ENCODE measurements at regions not wholly inside any gene's neighbourhood (a gene's known extent, or its start where the extent isn't known, plus 50 kb on each side); places are given as distances from the start of the nearest gene placed in this dataset.

- no peak overlapping the region for H3K27ac ChIP-seq
- no peaks in the 10 kb centered on the region for H3K36me3 ChIP-seq (replicated peaks)
- DNase-seq, result no peak
- TF ChIP-seq CTCF (IDR thresholded peaks at IDR 0.05; ENCODE audit: low read depth, low read length, missing control alignments), result no peak
- in situ Hi-C loops (cut with HindIII; ENCODE audit: low pct_ligation_motif_present, low sequenced_read_pairs), result no loop called here
- H3K4me3 ChIP-seq (ENCODE audit: low read depth, low read length), result no peak overlapping the region
- no peaks in the 10 kb centered on the region for H3K27me3 ChIP-seq (replicated peaks)
These were observed 227.4 kb downstream of the C6orf118 start for GRCh38 chr6:165081944-165082532.

GRCh38 chr6:165077876-165078275 lies 231.5 kb downstream of the C6orf118 start:
- in situ Hi-C loops (cut with HindIII; ENCODE audit: low pct_ligation_motif_present, low sequenced_read_pairs), result no loop called here
- no peak overlapping the region for H3K4me3 ChIP-seq (ENCODE audit: low read depth, low read length)
- no peak for DNase-seq
- no peaks in the 10 kb centered on the region for H3K27me3 ChIP-seq (replicated peaks)
- H3K36me3 ChIP-seq (replicated peaks), result no peaks in the 10 kb centered on the region
- no peak overlapping the region for H3K27ac ChIP-seq
- no peak for TF ChIP-seq CTCF (IDR thresholded peaks at IDR 0.05; ENCODE audit: low read depth, low read length, missing control alignments)

GRCh38 chr6:165071906-165072305 lies 237.5 kb downstream of the C6orf118 start:
- H3K27ac ChIP-seq, result no peak overlapping the region
- no peak for DNase-seq
- in situ Hi-C loops (cut with HindIII; ENCODE audit: low pct_ligation_motif_present, low sequenced_read_pairs), result no loop called here
- no peaks in the 10 kb centered on the region for H3K27me3 ChIP-seq (replicated peaks)
- no peak overlapping the region for H3K4me3 ChIP-seq (ENCODE audit: low read depth, low read length)
- no peaks in the 10 kb centered on the region for H3K36me3 ChIP-seq (replicated peaks)
- TF ChIP-seq CTCF (IDR thresholded peaks at IDR 0.05; ENCODE audit: low read depth, low read length, missing control alignments), result no peak

- Histone ChIP-seq H3K27me3 (replicated peaks) (no peaks in the 10 kb centered on the region), H3K36me3 (replicated peaks) (no peaks in the 10 kb centered on the region), H3K4me3 (ENCODE audit: low read depth, low read length) (no peak overlapping the region), H3K27ac (no peak overlapping the region)
- no peak for DNase-seq
- in situ Hi-C loops (cut with HindIII; ENCODE audit: low pct_ligation_motif_present, low sequenced_read_pairs), result no loop called here
- TF ChIP-seq CTCF (IDR thresholded peaks at IDR 0.05; ENCODE audit: low read depth, low read length, missing control alignments), result no peak
These were observed 248.7 kb downstream of the C6orf118 start for GRCh38 chr6:165060720-165061119.

- Histone ChIP-seq H3K36me3 (replicated peaks) (no peaks in the 10 kb centered on the region), H3K4me3 (ENCODE audit: low read depth, low read length) (no peak overlapping the region), H3K27ac (no peak overlapping the region), H3K27me3 (replicated peaks) (no peaks in the 10 kb centered on the region)
- in situ Hi-C loops (cut with HindIII; ENCODE audit: low pct_ligation_motif_present, low sequenced_read_pairs), result no loop called here
- TF ChIP-seq CTCF (IDR thresholded peaks at IDR 0.05; ENCODE audit: low read depth, low read length, missing control alignments), result no peak
- DNase-seq, result no peak
These were observed 250.4 kb downstream of the C6orf118 start for GRCh38 chr6:165059032-165059431.

- no peak overlapping the region for H3K4me3 ChIP-seq (ENCODE audit: low read depth, low read length)
- in situ Hi-C loops (cut with HindIII; ENCODE audit: low pct_ligation_motif_present, low sequenced_read_pairs), result no loop called here
- H3K27ac ChIP-seq, result no peak overlapping the region
- H3K36me3 ChIP-seq (replicated peaks), result no peaks in the 10 kb centered on the region
- no peak for TF ChIP-seq CTCF (IDR thresholded peaks at IDR 0.05; ENCODE audit: low read depth, low read length, missing control alignments)
- H3K27me3 ChIP-seq (replicated peaks), result no peaks in the 10 kb centered on the region
- DNase-seq, result no peak
These were observed 253.1 kb downstream of the C6orf118 start for GRCh38 chr6:165056292-165056691.

All from brain microvascular endothelial cell (primary cell).